DMS53 treated with DMSO at 0.1 percent for 48 hours (cell line): ENCODE measurements at regions not wholly inside any gene's neighbourhood (a gene's known extent, or its start where the extent isn't known, plus 50 kb on each side); places are given as distances from the start of the nearest gene placed in this dataset.
"Not testable (repeated sequence)": the region's sequence is repeated elsewhere in the genome, so short reads cannot be mapped to it uniquely, and the experiment has no call there.

Experiments used
- DNase-seq: peaks from one replicate; lab custom pipeline; 2025; ENCODE audit not compliant: unreplicated experiment; lab: John Stamatoyannopoulos, UW

DNA sequence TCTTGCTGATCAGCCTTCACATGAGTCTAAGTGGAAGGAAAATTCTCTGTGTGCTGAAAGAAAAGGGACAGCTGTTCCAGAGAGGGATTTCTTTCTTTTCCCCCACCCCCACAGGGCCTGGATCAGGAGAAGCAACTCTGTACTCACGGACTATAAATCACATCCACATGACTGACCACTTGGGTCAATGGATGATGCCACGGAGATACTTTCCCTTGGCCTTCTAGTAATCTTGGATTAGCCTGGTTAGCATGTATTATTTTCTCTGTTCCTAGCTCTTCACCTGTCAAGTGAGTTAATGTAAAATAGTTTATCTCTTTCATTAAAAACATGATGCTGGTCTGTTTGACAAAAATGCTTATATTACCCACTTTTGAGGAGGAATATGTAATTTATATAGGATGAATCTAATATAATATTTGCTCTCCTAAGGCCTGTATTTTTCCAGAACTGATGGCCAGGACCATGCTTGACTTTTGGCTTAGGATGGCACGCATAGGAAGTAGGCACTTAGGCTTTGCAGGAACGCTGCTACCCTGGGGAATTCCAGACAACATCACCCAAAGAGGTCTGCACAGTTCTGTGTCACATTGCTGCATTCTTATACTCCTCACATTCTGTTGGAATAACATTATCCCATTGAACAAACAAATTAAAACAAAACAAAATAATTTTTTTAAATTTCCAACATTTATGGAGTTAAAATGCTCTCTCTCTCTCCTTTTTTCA, 892.1 kb downstream of the TLE1 start:
- peak; percentile 10 for DNase-seq

- DNase-seq: no peak
Observed at GRCh38 chr9:80796632-80797031, 892.7 kb downstream of the TLE1 start.

DNA sequence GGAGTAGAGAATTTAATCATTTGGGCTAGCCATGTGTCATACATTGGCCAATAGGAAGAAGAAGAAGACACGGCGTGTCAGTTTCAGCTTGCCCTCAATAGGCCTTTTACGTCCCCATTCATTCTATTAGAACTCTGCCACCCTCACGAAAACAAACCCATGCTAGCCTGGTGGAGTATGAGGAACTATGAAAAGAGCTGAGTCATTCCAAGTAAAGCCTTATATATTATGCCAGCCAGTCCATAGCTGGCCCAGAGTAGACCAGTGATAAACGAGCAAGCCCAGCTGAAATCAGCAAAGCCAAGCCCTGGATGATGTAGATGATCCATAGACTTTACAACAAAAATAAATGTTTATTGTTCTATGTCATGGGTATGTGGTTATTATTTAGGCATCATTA, 895.1 kb downstream of the TLE1 start:
- peak; percentile 8 for DNase-seq

DNA sequence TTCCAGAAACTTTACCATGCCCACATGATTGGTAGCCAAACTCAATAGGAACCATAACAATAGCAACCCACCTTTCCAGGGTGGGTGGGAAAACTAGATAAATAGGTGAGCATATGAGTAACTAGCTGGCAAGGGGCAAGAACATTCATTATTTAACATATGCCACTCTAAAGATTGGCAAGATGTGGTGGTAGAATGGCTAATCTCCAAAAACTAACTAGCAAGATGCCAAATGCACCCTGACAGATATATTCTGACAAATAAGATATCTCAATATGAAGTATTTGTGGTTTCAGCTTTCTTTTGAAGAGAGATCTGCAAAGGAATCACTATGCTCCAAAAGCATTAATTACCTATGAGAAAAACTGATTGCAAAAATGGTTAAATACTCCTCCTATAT, 895.6 kb downstream of the TLE1 start:
- DNase-seq: no peak

DNA sequence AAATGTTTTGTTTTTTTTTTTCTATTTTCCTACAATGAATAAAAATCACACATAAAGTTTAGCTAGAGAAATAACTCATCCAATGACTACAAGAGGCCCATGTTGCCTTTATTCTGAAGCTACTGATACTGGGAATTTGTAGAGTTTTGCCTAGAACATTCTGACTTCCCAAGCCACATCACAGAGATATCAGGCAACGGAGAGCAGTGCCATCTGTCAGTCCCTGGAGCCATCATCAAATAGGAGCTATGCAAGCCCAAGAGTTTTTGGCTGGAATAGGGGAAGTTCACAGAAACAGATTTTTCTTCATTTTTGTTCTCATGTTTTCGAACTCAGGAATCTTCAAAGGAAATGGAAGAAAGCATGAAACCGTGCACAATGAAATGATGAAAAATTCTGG, 896.6 kb downstream of the TLE1 start:
- DNase-seq: no peak

GRCh38 chr9:80791836-80792235, 897.5 kb downstream of the TLE1 start:
- no peak for DNase-seq

DNA sequence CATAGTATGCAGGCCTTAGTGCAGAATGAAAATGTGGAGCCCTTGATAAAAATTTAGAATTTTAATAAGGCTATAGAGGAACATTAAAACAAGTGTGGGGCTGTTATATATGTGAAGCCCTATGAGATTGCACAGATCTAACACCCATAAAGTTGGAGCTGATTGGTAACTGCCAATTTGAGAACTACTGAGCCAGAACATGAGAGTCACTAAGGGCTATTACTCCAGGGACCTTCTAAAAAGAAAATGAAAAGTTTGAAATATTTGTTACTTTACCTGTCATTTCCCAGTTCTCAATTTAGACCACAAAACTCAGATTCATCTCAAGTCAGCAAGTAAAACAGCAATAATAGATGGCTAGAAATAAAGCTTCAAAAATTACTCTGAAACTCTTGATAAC, 898.6 kb downstream of the TLE1 start:
- no peak for DNase-seq

DNA sequence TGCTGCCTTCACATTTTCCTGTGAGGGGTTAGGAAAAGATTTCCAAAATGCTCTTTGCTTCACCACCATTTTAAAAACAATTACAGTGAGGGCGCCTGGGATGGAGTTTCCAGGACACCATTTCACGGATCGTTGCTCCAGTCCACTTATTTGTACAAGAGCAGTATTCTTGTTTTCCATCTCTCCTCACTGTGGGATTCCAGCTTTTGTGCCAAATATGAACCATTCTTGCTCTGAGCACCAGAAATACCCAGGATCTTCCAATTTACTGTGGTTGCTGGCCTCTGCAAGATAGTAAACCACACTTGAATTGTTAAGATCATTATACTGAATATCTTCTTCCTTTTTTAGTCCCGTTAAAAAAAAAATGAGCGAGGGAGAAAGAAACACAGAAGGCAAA, 899.5 kb downstream of the TLE1 start:
- DNase-seq: no peak

- peak; percentile 83 for DNase-seq
Observed at GRCh38 chr9:80787636-80788035, 901.7 kb downstream of the TLE1 start.

DNA sequence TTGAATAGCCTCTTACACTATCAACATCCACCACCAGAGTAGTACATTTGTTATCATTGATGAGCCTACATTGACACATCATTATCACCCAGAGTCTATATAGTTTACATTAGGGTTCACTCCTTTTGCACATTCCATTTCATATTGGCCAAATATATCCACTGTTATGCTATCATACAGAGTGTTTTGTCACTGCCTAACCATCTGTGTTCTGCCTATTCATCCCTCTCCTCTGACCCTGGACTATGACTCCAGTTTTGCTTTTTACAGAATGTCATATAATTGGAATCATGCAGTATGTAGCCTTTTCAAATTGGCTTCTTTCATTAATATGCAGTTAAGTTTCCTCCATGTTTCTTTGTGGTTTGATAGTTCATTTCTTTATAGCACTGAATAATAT, 904.7 kb downstream of the TLE1 start:
- DNase-seq: no peak

GRCh38 chr9:80775971-80776370, 913.4 kb downstream of the TLE1 start:
- DNase-seq: no peak

DNA sequence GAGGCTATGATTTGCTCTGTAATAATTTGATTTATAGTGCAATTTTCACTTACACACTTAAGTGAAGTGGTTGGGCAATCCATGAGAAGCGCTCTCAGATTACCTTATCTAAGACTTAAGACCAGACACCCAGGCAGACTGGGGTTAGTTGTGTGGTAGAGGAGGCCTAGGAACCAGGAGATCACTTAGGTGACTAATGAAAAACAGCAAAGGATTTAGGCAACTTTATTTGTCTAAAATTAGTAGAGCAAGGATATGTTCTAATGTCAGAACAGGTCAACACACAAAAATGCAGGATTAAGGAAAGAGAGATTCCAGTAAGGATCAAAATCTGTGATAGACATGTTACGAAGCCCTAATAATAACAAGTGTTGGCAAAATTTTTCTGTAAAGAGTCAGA, 913.8 kb downstream of the TLE1 start:
- no peak for DNase-seq

GRCh38 chr9:80771555-80772347, 917.6 kb downstream of the TLE1 start:
- DNase-seq: no peak

DNA sequence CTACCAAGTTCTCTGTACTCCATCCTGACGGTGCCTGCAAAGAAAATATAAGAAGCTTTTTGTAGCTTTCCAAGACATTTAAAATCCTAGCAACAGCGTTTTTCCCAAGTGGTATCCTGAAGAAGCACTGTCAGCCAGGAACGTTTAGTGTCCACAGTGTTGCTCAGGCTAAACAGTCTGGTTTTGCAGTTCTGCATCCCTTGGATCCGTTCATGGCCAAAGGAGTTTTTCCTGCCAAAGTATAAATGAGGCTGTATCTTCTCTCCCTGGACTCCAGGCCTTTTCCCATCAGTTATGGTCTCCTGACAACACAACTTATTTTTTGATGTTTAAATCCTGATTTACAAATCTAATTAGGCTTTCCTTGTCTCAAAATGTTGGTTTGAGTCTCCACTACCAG, 925.8 kb downstream of the TLE1 start:
- DNase-seq: no peak

- no peak for DNase-seq
Observed at GRCh38 chr9:80755586-80755985, 933.8 kb downstream of the TLE1 start.

- DNase-seq: not testable (repeated sequence)
Observed at GRCh38 chr9:80747056-80747455, 942.3 kb downstream of the TLE1 start.

DNA sequence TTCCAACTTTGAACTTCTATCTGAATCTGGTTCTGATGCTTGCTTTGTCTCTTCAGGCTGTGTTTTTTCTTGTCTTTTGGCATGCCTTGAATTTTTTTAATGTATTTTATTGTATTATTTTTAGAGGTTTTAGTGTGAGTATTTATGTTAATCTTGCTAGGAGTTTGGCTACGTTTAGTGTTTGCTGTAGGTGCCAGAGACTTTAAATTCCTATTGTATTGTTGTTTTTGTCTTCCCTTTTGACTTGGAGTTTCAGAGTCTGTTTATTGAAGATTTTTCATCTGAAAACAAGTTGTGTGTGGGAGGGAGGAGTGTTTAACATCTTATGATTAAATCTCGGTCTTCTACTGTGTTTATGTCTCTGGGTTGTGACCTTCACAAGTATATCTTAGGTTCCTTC, 956.8 kb downstream of the TLE1 start:
- no peak for DNase-seq

DNA sequence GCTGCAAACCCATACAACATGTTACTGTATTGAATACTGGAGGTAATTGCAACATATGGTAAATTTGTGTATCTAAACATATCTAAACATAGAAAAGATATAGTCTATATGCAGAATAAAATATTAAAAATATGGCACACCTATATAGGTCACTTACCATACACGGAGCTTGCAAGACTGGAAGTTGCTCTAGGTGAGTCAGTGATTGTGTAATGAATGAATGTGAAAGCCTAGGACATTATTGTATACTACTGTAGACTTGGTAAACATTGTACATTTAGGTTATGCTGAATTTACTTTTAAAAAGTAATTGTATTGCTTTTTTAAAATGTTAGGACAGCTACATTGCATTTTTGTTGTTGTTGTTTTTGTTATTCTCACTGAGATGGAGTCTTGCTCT, 968.8 kb downstream of the TLE1 start:
- no peak for DNase-seq

DNA sequence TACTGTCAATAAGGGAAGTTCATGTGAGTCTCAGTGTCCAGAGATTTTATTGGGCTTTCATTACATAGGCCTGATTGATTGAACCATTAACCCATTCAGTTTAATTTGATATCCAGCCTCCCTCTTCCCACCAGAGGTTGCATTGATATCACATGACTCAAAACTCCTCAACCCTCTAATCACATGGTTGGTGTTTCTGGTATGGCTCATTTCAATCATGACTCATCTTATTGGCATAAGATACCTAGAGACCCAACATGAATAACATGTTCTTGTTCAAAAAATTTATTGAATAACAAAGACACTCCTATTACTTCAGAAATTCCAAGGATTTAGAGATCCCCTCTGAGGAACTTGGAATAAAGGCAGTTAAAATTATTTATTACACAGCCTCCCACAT, 982.2 kb downstream of the TLE1 start:
- no peak for DNase-seq

- DNase-seq: no peak
Observed at GRCh38 chr9:80701061-80701460, 988.3 kb downstream of the TLE1 start.

DNA sequence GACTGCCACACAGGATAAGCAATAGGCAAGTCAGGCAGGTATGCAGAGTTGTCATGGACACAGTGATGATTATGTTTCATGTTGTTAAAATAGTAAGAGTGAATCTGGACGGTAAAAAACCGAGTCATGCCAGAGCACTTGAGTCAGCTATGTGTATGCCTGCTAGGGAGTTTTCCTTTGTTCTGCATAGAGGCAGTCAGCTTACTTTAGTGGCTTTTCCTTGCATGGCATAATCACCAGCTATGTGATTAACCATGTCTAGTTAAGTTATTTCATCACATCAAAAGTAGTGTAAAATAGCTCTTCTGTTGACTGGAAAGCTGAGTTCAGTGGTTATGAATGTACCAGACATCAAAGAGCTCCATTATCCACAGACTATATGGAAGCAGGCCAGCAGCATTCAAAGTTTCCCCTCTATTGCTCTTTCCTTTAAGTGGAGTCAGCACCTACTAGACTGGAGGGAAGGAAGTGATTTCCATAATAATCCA, 989.8 kb downstream of the TLE1 start:
- DNase-seq: no peak

DNA sequence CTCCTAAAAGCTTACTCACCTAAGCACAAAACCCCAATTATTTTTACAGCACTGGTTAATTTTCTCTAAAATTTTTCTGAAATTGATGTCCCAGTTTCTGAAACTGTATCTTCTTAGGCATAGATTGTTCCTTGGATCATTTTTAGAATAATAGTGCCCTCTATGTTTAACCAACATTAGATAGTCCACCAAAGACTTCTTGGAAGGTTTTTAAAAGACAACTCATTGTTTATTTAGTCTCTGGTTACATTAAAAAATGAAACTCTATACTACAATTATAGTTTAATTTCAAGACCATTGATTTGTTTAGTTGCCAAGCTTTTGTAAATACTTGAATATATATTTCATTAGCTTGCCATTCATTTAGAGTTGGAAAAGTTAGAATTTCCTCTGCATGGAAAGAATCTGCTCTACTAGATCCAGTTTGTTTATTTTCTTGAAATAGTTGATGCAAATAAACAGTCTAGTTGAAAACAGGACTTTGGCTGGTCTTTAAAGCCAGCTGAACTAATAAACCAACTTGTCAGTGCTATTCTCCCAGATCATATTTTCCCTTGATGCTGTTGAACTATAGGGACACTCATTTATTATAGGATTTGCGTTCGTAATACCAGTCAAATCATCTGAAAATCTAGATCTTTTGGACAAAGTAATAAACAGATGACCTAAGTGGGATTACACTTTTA, 990.5 kb downstream of the TLE1 start:
- DNase-seq: no peak
